HepG2 (cell line): ENCODE measurements at regions not wholly inside any gene's neighbourhood (a gene's known extent, or its start where the extent isn't known, plus 50 kb on each side); places are given as distances from the start of the nearest gene placed in this dataset.
A peak's percentile ranks its signal among the peaks of the same experiment; 100 is the strongest.

Experiments used
- ATRX ChIP-seq: sonication (generic); formaldehyde crosslinking; IDR thresholded peaks from 2 replicates; pipeline ENCODE4 v1.4.0; 2020; ENCODE audit warnings: missing genetic modification reagents, borderline replicate concordance
- CBFB ChIP-seq: sonication (generic); formaldehyde crosslinking; IDR thresholded peaks from 2 replicates; pipeline ENCODE4 v1.4.0; 2020; ENCODE audit warnings: missing genetic modification reagents
- FOXM1 ChIP-seq: sonication (generic); formaldehyde crosslinking; IDR thresholded peaks from 2 replicates; pipeline ENCODE4 v1.5.0; 2020; ENCODE audit warnings: missing genetic modification reagents
- HOXA7 ChIP-seq: sonication (generic); formaldehyde crosslinking; IDR thresholded peaks from 2 replicates; pipeline ENCODE4 v1.8.1; 2022; ENCODE audit warnings: mild to moderate bottlenecking, missing genetic modification reagents, moderate library complexity
- KIAA2018 ChIP-seq: sonication (generic); formaldehyde crosslinking; IDR thresholded peaks from 2 replicates; pipeline ENCODE4 v1.5.0; 2020; ENCODE audit warnings: mild to moderate bottlenecking, missing genetic modification reagents, borderline replicate concordance
- MAF1 ChIP-seq: sonication (generic); formaldehyde crosslinking; IDR thresholded peaks from 2 replicates; pipeline ENCODE4 v1.5.0; 2020; ENCODE audit warnings: missing genetic modification reagents, borderline replicate concordance
- NPAS2 ChIP-seq: sonication (generic); formaldehyde crosslinking; IDR thresholded peaks from 2 replicates; pipeline ENCODE4 v1.8.0; 2022; ENCODE audit warnings: mild to moderate bottlenecking, missing genetic modification reagents, borderline replicate concordance
- POGZ ChIP-seq: sonication (generic); formaldehyde crosslinking; IDR thresholded peaks from 2 replicates; pipeline ENCODE4 v1.4.0; 2020; ENCODE audit warnings: mild to moderate bottlenecking, missing genetic modification reagents
- SIN3A ChIP-seq: IDR thresholded peaks from 2 replicates; pipeline ENCODE4 v1.6.1; 2011; ENCODE audit warnings: low read depth, mild to moderate bottlenecking, control low read depth, low read length, borderline replicate concordance
- SMAD1 ChIP-seq: sonication (generic); formaldehyde crosslinking; IDR thresholded peaks from 2 replicates; pipeline ENCODE4 v1.4.0; 2020; ENCODE audit warnings: missing genetic modification reagents, low read depth, mild to moderate bottlenecking, borderline replicate concordance
- ZNF260 ChIP-seq: sonication (generic); formaldehyde crosslinking; IDR thresholded peaks from 2 replicates; pipeline ENCODE4 v1.4.0; 2020; ENCODE audit warnings: missing genetic modification reagents, low read depth, mild to moderate bottlenecking, borderline replicate concordance
- ZNF430 ChIP-seq: sonication (generic); formaldehyde crosslinking; IDR thresholded peaks from 2 replicates; pipeline ENCODE4 v1.9.0; 2021; ENCODE audit warnings: mild to moderate bottlenecking, missing genetic modification reagents
- ZSCAN30 ChIP-seq: sonication (generic); formaldehyde crosslinking; IDR thresholded peaks from 2 replicates; pipeline ENCODE4 v1.5.0; 2020; ENCODE audit warnings: mild to moderate bottlenecking, missing genetic modification reagents
- ZXDC ChIP-seq: sonication (generic); formaldehyde crosslinking; IDR thresholded peaks from 2 replicates; pipeline ENCODE4 v1.5.0; 2020; ENCODE audit warnings: mild to moderate bottlenecking, missing genetic modification reagents
- TF ChIP-seq, protein P1 (sequence below): sonication (generic); formaldehyde crosslinking; IDR thresholded peaks from 2 replicates; pipeline ENCODE4 v1.4.0; 2020; ENCODE audit warnings: missing genetic modification reagents, mild to moderate bottlenecking, borderline replicate concordance

- TF ChIP-seq ZXDC (CRISPR knock-in tag) (no peak), POGZ (CRISPR knock-in tag) (peak; percentile 82), ZNF260 (CRISPR knock-in tag) (no peak), MAF1 (CRISPR knock-in tag) (no peak), SMAD1 (CRISPR knock-in tag) (no peak), NPAS2 (no peak), HOXA7 (CRISPR knock-in tag) (no peak), CBFB (no peak), SIN3A (peak; percentile 58; the same call in 1 of the 2 replicates), ZSCAN30 (no peak), ZNF430 (peak; percentile 79; the same call in 1 of the 2 replicates), ATRX (no peak), FOXM1 (CRISPR knock-in tag) (no peak), KIAA2018 (no peak)
- TF ChIP-seq, protein P1, sequence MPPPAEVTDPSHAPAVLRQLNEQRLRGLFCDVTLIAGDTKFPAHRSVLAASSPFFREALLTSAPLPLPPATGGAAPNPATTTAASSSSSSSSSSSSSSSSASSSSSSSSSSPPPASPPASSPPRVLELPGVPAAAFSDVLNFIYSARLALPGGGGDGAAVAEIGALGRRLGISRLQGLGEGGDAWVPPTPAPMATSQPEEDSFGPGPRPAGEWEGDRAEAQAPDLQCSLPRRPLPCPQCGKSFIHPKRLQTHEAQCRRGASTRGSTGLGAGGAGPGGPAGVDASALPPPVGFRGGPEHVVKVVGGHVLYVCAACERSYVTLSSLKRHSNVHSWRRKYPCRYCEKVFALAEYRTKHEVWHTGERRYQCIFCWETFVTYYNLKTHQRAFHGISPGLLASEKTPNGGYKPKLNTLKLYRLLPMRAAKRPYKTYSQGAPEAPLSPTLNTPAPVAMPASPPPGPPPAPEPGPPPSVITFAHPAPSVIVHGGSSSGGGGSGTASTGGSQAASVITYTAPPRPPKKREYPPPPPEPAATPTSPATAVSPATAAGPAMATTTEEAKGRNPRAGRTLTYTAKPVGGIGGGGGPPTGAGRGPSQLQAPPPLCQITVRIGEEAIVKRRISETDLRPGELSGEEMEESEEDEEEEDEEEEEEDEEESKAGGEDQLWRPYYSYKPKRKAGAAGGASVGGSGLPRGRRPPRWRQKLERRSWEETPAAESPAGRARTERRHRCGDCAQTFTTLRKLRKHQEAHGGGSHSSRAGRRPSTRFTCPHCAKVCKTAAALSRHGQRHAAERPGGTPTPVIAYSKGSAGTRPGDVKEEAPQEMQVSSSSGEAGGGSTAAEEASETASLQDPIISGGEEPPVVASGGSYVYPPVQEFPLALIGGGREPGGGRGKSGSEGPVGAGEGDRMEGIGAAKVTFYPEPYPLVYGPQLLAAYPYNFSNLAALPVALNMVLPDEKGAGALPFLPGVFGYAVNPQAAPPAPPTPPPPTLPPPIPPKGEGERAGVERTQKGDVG (CRISPR knock-in tag): no peak
These were observed 58.6 kb upstream of the ZNF217 start (continued) for GRCh38 chr20:53652090-53652858.
